Neural progenitor cell (in vitro differentiated cells): ENCODE measurements at regions not wholly inside any gene's neighbourhood (a gene's known extent, or its start where the extent isn't known, plus 50 kb on each side); places are given as distances from the start of the nearest gene placed in this dataset.

Experiments
- DNase-seq: peaks from one replicate; pipeline ENCODE4 v3.0.0-alpha.2; 2016; ENCODE audit warnings: low spot score
- H2AFZ ChIP-seq: fragments of 200-600 bp; sonication (generic); replicated peaks from 2 replicates; pipeline ENCODE4 v1.6.1; 2016; ENCODE audit warnings: antibody characterized with exemption
- H3F3A ChIP-seq: fragments of 200-600 bp; sonication (generic); 2 replicates; pipeline ENCODE4 v1.6.1; 2016; ENCODE audit warnings: antibody characterized with exemption, low read depth
- H3K27ac ChIP-seq: fragments of 200-600 bp; sonication (generic); 2 replicates; pipeline ENCODE4 v1.5.1; 2016; ENCODE audit warnings: mild to moderate bottlenecking
- H3K27me3 ChIP-seq: fragments of 200-600 bp; sonication (generic); 2 replicates; pipeline ENCODE4 v1.6.1; 2016; ENCODE audit warnings: mild to moderate bottlenecking, moderate library complexity
- H3K36me3 ChIP-seq: fragments of 200-600 bp; sonication (generic); 2 replicates; pipeline ENCODE4 v1.5.1; 2016
- H3K4me1 ChIP-seq: fragments of 200-600 bp; sonication (generic); 2 replicates; pipeline ENCODE4 v1.6.1; 2016; ENCODE audit warnings: mixed run types
- H3K4me2 ChIP-seq: fragments of 200-600 bp; sonication (generic); 2 replicates; pipeline ENCODE4 v1.6.1; 2016
- H3K4me3 ChIP-seq: fragments of 200-600 bp; sonication (generic); 2 replicates; pipeline ENCODE4 v1.5.1; 2016
- H3K79me2 ChIP-seq: fragments of 200-600 bp; sonication (generic); 2 replicates; pipeline ENCODE4 v1.6.1; 2016; ENCODE audit warnings: low read depth
- H3K9ac ChIP-seq: fragments of 200-600 bp; sonication (generic); 2 replicates; pipeline ENCODE4 v1.6.1; 2016
- H3K9me3 ChIP-seq: fragments of 200-600 bp; sonication (generic); 2 replicates; pipeline ENCODE4 v1.5.1; 2016; ENCODE audit warnings: low read depth
- H4K20me1 ChIP-seq: fragments of 200-600 bp; sonication (generic); 2 replicates; pipeline ENCODE4 v1.6.1; 2016; ENCODE audit warnings: low read depth
- H3K27ac Mint-ChIP-seq: 3 replicates; pipeline ENCODE4 v1.8.0; 2021; ENCODE audit warnings: mixed read lengths
- H3K27me3 Mint-ChIP-seq: 2 replicates; pipeline ENCODE4 v1.8.0; 2022; ENCODE audit warnings: low read depth, mild to moderate bottlenecking, inconsistent platforms, moderate library complexity, mixed read lengths; ENCODE audit not compliant: insufficient read depth
- H3K36me3 Mint-ChIP-seq: 3 replicates; pipeline ENCODE4 v1.8.0; 2021; ENCODE audit warnings: mixed read lengths
- H3K4me1 Mint-ChIP-seq: 3 replicates; pipeline ENCODE4 v1.8.0; 2021; ENCODE audit warnings: mixed read lengths
- H3K4me3 Mint-ChIP-seq: 3 replicates; pipeline ENCODE4 v1.8.0; 2021; ENCODE audit warnings: mild to moderate bottlenecking, moderate library complexity, mixed read lengths
- H3K9me3 Mint-ChIP-seq: 3 replicates; pipeline ENCODE4 v1.8.0; 2020; ENCODE audit warnings: mixed read lengths
- EZH2 ChIP-seq: fragments of 200-600 bp; sonication (generic); IDR thresholded peaks from 2 replicates; pipeline ENCODE4 v1.6.1; 2017; ENCODE audit warnings: antibody characterized with exemption, mild to moderate bottlenecking, moderate library complexity
- EZH2phosphoT487 ChIP-seq: fragments of 200-600 bp; sonication (generic); IDR thresholded peaks from 2 replicates; pipeline ENCODE4 v1.6.1; 2017; ENCODE audit warnings: antibody characterized with exemption
- TF ChIP-seq, protein P1 (sequence below): fragments of 200-600 bp; sonication (generic); IDR thresholded peaks from 2 replicates; pipeline ENCODE4 v1.5.1; 2017; ENCODE audit warnings: antibody characterized with exemption, mild to moderate bottlenecking

- H3K27ac Mint-ChIP-seq: no peak overlapping the region
- Histone ChIP-seq H3K4me2 (no peak overlapping the region), H3F3A (no peaks in the 10 kb centered on the region), H3K79me2 (no peaks in the 10 kb centered on the region), H4K20me1 (no peaks in the 10 kb centered on the region), H2AFZ (no peak overlapping the region), H3K9me3 (no peaks in the 10 kb centered on the region), H3K4me1 (no peaks in the 10 kb centered on the region), H3K9ac (no peak overlapping the region), H3K36me3 (no peaks in the 10 kb centered on the region), H3K27ac (no peak overlapping the region), H3K4me3 (no peak overlapping the region), H3K27me3 (no peaks in the 10 kb centered on the region)
- no peaks in the 10 kb centered on the region for H3K4me1 Mint-ChIP-seq
- TF ChIP-seq EZH2 (no peak), EZH2phosphoT487 (no peak)
- TF ChIP-seq, protein P1, sequence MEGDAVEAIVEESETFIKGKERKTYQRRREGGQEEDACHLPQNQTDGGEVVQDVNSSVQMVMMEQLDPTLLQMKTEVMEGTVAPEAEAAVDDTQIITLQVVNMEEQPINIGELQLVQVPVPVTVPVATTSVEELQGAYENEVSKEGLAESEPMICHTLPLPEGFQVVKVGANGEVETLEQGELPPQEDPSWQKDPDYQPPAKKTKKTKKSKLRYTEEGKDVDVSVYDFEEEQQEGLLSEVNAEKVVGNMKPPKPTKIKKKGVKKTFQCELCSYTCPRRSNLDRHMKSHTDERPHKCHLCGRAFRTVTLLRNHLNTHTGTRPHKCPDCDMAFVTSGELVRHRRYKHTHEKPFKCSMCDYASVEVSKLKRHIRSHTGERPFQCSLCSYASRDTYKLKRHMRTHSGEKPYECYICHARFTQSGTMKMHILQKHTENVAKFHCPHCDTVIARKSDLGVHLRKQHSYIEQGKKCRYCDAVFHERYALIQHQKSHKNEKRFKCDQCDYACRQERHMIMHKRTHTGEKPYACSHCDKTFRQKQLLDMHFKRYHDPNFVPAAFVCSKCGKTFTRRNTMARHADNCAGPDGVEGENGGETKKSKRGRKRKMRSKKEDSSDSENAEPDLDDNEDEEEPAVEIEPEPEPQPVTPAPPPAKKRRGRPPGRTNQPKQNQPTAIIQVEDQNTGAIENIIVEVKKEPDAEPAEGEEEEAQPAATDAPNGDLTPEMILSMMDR: no peak
- no peaks in the 10 kb centered on the region for H3K36me3 Mint-ChIP-seq
- no peak for DNase-seq
- peaks cover 2% of the 10 kb centered on the region for H3K27me3 Mint-ChIP-seq
- H3K4me3 Mint-ChIP-seq: no peak overlapping the region
- no peaks in the 10 kb centered on the region for H3K9me3 Mint-ChIP-seq
Observed at GRCh38 chr1:239011382-239011781, 375.0 kb upstream of the CHRM3 start.

- H3K4me1 ChIP-seq: no peaks in the 10 kb centered on the region
- no peak for TF ChIP-seq EZH2phosphoT487
- TF ChIP-seq, protein P1: peak; percentile 20
- no peaks in the 10 kb centered on the region for H3K4me1 Mint-ChIP-seq
- no peak overlapping the region for H3K4me3 Mint-ChIP-seq
- no peaks in the 10 kb centered on the region for H3K27me3 ChIP-seq
- H3K27ac Mint-ChIP-seq: no peak overlapping the region
- H3K4me2 ChIP-seq: no peak overlapping the region
- no peak overlapping the region for H3K9ac ChIP-seq
- no peaks in the 10 kb centered on the region for H3K36me3 Mint-ChIP-seq
- no peaks in the 10 kb centered on the region for H3F3A ChIP-seq
- DNase-seq: no peak
- H3K27ac ChIP-seq: no peak overlapping the region
- no peaks in the 10 kb centered on the region for H3K36me3 ChIP-seq
- no peaks in the 10 kb centered on the region for H3K9me3 Mint-ChIP-seq
- no peak overlapping the region for H3K4me3 ChIP-seq
- H3K79me2 ChIP-seq: no peaks in the 10 kb centered on the region
- H3K9me3 ChIP-seq: no peaks in the 10 kb centered on the region
- H2AFZ ChIP-seq: no peak overlapping the region
- H3K27me3 Mint-ChIP-seq: peaks cover 2% of the 10 kb centered on the region
- no peaks in the 10 kb centered on the region for H4K20me1 ChIP-seq
Observed at GRCh38 chr1:239008568-239008967, 377.8 kb upstream of the CHRM3 start.

- no peaks in the 10 kb centered on the region for H3K79me2 ChIP-seq
- Mint-ChIP-seq H3K27ac (no peak overlapping the region), H3K4me3 (no peak overlapping the region), H3K9me3 (no peaks in the 10 kb centered on the region), H3K27me3 (peaks cover 2% of the 10 kb centered on the region), H3K4me1 (no peaks in the 10 kb centered on the region), H3K36me3 (no peaks in the 10 kb centered on the region)
- no peak overlapping the region for H3K4me2 ChIP-seq
- H3K9me3 ChIP-seq: no peaks in the 10 kb centered on the region
- no peaks in the 10 kb centered on the region for H3F3A ChIP-seq
- H3K27ac ChIP-seq: no peak overlapping the region
- DNase-seq: no peak
- no peak overlapping the region for H2AFZ ChIP-seq
- no peaks in the 10 kb centered on the region for H4K20me1 ChIP-seq
- H3K9ac ChIP-seq: no peak overlapping the region
- H3K4me1 ChIP-seq: no peaks in the 10 kb centered on the region
- H3K36me3 ChIP-seq: no peaks in the 10 kb centered on the region
- no peaks in the 10 kb centered on the region for H3K27me3 ChIP-seq
- H3K4me3 ChIP-seq: no peak overlapping the region
- no peak for TF ChIP-seq EZH2phosphoT487
- TF ChIP-seq, protein P1: no peak
- no peak for TF ChIP-seq EZH2
Observed at GRCh38 chr1:239006276-239006675, 380.1 kb upstream of the CHRM3 start.

- H3K27me3 Mint-ChIP-seq: no peaks in the 10 kb centered on the region
- H3K4me3 Mint-ChIP-seq: no peak overlapping the region
- TF ChIP-seq EZH2phosphoT487: no peak
- no peak for TF ChIP-seq EZH2
- TF ChIP-seq, protein P1: no peak
- no peaks in the 10 kb centered on the region for H3F3A ChIP-seq
- H3K36me3 Mint-ChIP-seq: no peaks in the 10 kb centered on the region
- H3K4me2 ChIP-seq: no peak overlapping the region
- no peak overlapping the region for H3K27ac Mint-ChIP-seq
- no peak overlapping the region for H3K9ac ChIP-seq
- no peaks in the 10 kb centered on the region for H3K79me2 ChIP-seq
- H3K9me3 ChIP-seq: no peaks in the 10 kb centered on the region
- no peaks in the 10 kb centered on the region for H3K9me3 Mint-ChIP-seq
- H3K27me3 ChIP-seq: no peaks in the 10 kb centered on the region
- H2AFZ ChIP-seq: no peak overlapping the region
- H3K4me3 ChIP-seq: no peak overlapping the region
- no peaks in the 10 kb centered on the region for H3K4me1 Mint-ChIP-seq
- H3K27ac ChIP-seq: no peak overlapping the region
- H4K20me1 ChIP-seq: no peaks in the 10 kb centered on the region
- H3K4me1 ChIP-seq: no peaks in the 10 kb centered on the region
- DNase-seq: no peak
- H3K36me3 ChIP-seq: no peaks in the 10 kb centered on the region
Observed at GRCh38 chr1:238999944-239000343, 386.4 kb upstream of the CHRM3 start.
